NCI-H2196 treated with DMSO at 0.1 percent for 48 hours (cell line): ENCODE measurements at regions not wholly inside any gene's neighbourhood (a gene's known extent, or its start where the extent isn't known, plus 50 kb on each side); places are given as distances from the start of the nearest gene placed in this dataset.
"Not testable (repeated sequence)": the region's sequence is repeated elsewhere in the genome, so short reads cannot be mapped to it uniquely, and the experiment has no call there.

Experiments used
- DNase-seq: peaks from one replicate; lab custom pipeline; 2025; ENCODE audit not compliant: unreplicated experiment; lab: John Stamatoyannopoulos, UW

DNA sequence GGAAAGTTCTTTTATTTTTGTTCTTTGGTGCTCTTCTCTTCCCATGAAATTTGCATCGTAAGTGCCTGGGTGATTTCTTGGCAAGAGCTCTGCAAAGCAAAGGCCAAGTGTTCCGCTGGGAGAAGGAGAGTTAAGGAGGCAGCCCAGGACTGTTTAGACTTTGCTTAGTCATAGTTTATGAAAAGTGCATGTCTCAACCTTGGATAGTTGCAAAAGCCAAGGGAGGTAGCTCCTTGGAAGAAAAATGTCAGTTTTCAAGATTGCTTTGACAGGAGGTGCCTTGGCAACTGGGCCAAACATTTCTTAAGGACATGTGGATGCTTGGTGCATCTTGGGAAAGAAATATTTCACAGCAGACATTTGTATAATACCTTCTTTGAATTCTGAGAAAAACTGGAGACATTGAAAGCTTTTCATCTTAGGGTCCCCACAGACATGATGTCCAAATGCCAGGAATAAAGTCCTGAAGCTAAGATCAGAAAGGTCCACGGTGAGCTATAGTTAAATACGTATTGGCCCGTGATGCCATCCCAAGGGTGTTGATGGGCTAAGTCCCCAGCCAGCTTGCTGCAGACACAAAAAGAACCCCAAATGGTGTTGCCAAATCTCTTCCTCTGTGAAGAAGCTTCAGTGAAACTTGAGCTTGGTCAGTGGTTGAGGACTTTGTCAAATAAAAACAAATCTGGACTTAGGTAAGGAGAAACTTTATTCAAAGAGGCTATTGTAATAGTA, 96.3 kb upstream of the THUMPD2 start:
- DNase-seq: no peak

GRCh38 chr2:39874236-39874635, 95.2 kb upstream of the THUMPD2 start:
- no peak for DNase-seq

GRCh38 chr2:39873586-39873985, 94.5 kb upstream of the THUMPD2 start:
- no peak for DNase-seq

DNA sequence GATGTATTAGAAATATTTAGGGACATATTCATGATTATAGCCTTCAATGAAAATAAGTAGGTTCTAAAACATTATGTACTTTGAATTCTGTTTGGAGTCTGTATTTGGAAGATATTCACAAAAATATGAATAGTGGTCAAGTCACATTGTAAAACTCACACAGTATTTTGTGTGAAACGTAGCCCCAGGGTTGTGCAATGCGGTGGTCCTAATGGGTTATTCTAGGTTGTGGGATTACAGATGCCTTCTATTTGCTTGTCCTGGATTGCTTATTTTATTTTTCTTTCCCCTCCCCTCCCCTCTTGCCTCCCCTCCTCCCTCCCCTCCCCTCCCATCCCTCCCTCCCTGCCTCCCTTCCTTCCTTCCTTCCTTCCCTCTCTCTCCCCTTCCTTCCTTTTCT, 93.7 kb upstream of the THUMPD2 start:
- no peak for DNase-seq

GRCh38 chr2:39871291-39871761, 92.3 kb upstream of the THUMPD2 start:
- no peak for DNase-seq

DNA sequence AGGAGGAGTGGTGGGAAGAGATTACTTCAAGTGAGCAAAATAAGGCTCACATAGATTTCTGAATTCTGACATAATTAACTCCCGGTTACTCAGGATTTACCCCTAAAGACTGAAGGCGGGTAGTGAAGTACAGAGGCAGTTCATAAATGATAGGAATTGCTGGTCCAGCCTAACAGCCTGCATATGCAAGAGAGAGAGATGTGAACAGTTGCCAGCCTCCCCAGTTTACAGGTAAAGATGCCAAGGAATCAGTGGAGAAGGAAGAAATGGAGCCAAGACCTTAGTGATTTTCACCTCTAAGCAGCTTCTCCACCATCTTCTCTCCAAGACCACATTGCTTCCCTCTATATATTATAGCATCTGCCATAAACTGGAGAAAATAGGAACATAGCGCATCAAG, 91.8 kb upstream of the THUMPD2 start:
- no peak for DNase-seq

GRCh38 chr2:39867268-39867667, 88.2 kb upstream of the THUMPD2 start:
- no peak for DNase-seq

DNA sequence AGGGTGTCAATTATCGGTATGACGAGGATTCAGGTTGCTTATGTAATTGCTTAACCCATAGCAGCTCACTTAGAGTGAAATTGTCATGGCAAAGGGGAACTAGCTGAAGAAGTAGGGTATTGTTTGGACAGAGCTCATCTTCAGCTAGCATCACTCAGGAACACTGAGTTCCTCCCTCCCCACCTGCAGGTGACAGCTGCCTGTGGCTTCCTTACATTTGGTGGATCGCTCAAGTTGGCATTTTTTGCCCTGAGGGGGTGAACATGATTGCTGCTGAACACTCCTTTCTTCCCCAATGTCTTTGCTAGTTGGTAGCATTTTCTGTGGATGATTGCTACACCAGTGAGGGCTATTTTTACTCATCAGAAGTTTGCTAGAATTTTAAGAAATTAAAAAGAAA, 86.7 kb upstream of the THUMPD2 start:
- DNase-seq: no peak

DNA sequence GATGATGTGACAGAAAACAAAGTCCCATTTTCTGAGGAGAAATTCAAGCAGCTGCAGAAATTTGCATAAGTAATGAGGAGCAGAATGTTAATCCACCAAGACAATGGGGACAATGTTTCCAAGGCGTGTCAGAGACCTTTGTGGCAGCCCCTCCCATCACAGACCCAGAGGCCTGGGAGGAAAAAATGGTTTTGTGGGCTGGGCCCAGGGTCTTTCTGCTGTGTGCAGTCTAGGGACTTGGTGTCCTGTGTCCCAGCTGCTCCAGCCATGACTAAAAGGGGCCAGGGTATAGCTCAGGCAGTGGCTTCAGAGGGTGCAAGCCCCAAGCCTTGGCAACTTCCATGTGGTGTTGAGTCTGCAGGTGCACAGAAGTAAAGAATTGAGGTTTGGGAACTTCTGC, 84.6 kb upstream of the THUMPD2 start:
- DNase-seq: not testable (repeated sequence)

GRCh38 chr2:39860538-39860937, 81.5 kb upstream of the THUMPD2 start:
- DNase-seq: no peak

DNA sequence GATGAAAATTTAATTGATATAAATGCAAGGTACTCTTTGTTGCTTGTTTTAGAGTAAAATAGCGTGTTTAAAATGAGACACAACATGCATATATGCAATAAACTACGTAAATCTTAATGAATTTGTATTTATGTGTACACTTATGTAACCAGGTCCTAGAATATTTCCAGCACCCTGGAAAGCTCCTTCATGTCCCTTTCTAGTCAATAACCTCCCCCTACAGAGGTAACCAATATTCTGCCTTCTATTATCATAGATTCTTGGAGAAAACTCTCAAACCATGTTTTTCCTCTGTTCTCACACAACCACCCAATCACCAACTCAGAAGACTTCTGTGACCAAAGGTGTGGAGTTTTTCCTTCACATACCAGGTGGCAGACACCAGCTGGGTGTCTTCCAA, 79.6 kb upstream of the THUMPD2 start:
- no peak for DNase-seq

DNA sequence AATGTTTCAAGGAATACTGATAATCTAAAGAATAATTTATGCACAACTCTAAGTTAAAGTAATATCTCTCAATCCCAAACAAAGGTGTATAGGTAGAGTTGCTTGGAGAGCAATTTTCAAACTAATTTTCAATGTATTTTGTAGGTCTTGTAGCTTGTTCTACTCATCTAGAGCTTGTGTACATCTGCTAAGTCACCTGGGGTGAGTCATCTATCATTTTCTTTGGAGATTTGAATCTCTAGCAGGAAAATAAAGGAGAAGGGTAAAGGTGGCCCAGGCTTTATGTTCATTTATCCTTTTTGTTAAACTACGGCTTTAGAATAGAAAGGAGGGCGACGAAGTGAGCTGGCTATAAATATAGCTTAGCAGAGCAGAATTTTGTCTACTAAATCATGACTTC, 76.8 kb upstream of the THUMPD2 start:
- no peak for DNase-seq

GRCh38 chr2:39854771-39855170, 75.7 kb upstream of the THUMPD2 start:
- DNase-seq: no peak

DNA sequence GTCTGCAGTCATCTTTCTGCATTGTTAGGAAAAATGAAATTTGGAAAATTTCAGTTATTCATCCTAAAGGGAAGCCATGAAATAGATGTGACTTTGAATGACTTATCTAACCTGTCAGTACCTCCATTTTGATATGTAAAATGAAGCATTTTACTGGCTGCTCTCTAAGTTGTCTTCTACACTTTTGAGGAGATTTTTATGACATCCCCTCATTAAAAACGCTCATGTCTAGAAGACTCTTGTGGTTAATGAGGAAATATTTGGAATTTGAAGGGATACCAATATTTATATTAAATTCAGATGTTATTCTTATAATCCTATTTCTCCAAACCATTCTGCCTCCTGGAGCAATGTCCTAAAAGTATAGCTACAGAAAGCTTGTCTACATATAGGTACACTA, 73.8 kb upstream of the THUMPD2 start:
- DNase-seq: no peak

DNA sequence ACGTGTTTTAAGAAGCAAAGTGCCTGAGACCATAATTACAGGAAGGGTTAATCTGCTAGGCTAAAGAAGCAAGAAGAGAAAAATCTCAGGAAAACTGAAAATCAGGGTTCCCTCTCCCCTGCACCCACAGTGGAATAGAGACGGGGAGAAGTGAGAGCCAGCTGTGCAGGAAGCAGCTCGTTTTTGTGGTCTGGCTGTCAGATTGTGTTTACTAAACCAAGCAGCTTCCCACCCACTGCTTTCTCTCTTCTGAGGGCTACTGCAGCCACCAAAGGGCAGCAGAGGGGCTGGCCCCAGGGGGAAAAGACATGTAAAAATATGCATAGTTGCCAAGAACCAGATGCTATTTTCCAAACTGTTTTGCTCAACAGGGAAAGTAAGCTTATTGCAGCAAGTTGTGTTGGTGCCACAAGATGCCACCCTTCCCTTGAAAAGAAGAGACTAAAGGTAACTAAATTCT, 72.6 kb upstream of the THUMPD2 start:
- DNase-seq: no peak

- DNase-seq: no peak
Observed at GRCh38 chr2:39851251-39851650, 72.2 kb upstream of the THUMPD2 start.

DNA sequence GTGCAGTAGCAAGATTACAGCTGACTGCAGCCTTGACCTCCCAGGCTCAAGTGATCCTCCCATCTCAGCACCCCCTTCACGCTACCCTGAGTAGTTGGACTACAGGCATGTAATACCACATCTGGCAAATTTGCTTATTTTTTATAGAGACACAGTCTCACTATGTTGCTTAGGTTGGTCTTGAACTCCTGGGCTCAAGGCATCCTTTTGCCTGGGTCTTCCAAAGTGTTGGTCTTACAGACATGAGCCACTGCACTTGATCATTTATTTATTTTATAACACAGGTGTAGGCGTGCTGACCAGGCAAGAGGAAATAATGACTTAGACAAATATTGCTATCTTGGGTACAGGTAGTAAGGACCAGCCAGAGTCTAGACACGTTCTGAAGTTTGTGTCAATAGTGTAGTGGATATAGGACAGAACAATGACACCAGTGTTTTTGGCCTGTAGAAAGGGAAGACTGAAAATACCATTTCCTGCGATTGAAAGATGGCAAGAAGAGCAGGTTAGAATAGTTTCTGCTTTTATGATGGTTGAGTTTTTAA, 71.0 kb upstream of the THUMPD2 start:
- DNase-seq: no peak

DNA sequence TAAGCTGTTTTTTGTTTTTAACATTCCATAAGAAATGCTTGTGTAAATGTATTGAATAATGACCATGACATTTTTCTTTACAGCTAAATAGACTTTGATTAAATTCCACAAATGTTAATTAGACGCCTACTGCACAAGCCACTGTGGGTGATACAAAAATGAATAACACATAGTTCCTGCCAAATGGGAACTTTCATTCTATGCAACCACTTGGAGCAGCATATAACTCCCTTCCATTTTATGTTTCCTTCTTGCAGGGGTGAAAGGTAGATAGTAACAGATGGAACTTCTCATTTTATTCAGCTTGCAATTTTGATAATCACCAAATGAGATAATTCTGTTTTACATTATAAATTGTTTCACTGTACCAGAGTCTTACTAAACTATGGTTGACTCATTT, 70.0 kb upstream of the THUMPD2 start:
- DNase-seq: no peak

- DNase-seq: no peak
Observed at GRCh38 chr2:39845460-39846146, 66.5 kb upstream of the THUMPD2 start.

GRCh38 chr2:39839261-39839848, 60.3 kb upstream of the THUMPD2 start:
- DNase-seq: no peak

DNA sequence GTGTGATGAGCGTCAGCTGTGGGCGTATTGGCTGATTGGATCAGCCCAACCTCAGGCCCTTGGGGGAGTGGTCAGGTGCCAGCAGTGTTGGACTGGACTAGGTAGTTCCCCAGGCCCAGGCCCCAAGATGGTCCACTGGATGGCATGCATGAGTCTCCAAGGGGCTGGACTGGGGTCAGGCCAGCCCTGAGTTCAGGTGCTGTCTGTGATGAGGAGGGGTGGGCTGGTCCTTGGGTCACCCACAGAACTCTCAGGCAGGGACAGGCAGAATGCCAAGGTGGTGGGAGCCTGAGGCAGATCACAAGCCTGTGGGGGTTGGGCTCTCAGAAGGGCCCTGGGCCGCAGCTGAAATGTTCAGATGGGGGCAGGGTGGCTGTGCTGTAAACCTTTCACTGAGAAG, 59.5 kb upstream of the THUMPD2 start:
- DNase-seq: no peak
